Dedifferentiated amniotic fluid mesenchymal stem cell (primary cell): ENCODE measurements at regions not wholly inside any gene's neighbourhood (a gene's known extent, or its start where the extent isn't known, plus 50 kb on each side); places are given as distances from the start of the nearest gene placed in this dataset.
"Not testable (repeated sequence)": the region's sequence is repeated elsewhere in the genome, so short reads cannot be mapped to it uniquely, and the experiment has no call there.

Experiments used
- DNase-seq: peaks from one replicate; pipeline ENCODE4 v3.0.0-alpha.2; 2016; ENCODE audit errors: extremely low spot score

DNA sequence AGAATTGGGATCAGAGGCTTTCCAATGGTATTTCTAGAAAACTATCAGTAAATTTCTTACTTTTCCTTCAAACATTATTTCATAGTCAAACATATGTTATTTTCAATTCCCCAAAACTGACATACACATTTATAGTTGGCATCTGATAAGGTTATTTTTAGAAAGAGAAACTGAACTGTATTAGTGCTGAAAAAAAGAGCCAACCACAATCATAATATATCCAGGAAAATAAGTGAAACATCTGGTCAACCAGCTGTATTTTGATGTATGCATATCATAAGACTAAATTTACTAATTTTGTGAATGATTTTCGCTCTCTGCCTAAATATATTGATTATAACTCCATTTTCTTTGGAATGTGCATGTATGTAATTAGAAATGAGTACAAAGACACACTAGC lies 554.2 kb downstream of the FLRT2 start:
- no peak for DNase-seq

DNA sequence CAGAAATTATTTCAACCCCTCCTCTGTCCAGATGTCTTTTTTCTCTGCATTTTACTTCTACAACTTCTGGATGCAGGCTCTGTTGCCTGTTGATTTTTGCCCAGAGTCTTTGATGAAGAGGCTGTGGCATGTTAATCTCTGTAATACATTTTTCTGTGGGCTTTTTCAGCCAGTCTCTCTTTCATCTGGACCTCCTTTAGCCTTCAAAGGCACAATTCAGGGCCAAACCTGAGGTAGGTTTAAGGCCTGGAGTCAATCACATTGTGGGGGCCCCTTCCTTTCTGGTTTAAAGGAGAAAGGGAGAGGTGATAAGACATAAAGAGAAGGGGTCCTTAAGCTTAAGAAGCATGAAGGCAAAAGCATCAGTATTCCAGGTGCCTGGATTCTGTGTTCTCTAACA lies 553.7 kb downstream of the FLRT2 start:
- DNase-seq: no peak

DNA sequence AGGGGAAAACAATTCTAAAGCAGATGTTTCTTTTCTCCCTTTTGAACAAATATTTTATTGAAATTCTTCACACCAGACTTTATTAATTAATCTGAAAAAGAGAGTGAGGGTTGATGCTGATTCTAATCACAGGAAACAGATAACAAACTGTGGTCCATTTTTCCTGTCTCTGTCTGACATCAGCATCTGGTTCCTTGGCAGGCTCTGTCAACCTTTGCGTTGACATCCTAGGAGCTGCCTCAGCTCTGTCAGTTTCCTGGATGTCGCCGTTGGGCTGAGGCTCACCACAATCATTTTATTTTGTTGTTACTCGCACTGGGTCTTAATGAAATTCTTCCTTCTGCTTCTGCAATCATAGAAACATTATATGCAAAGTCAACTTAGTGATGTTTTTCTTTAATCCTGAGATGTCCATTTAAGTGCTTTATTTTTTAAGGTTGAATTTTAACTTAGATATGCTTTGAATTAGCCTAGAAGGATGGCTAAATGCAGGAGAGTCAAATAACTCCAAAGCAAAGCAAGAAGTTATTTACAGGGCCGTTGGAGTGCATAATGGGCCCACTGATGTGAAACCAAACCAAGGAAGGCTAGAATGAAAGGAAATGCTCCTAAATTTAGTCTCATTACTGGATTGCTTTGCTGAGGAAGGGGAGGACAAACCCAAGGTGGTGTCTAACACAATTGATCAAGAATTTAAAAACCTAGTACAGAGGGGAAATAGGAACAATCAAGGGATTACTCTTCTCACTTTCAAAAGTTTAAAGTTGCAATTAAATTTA lies 542.4 kb downstream of the FLRT2 start:
- no peak for DNase-seq

DNA sequence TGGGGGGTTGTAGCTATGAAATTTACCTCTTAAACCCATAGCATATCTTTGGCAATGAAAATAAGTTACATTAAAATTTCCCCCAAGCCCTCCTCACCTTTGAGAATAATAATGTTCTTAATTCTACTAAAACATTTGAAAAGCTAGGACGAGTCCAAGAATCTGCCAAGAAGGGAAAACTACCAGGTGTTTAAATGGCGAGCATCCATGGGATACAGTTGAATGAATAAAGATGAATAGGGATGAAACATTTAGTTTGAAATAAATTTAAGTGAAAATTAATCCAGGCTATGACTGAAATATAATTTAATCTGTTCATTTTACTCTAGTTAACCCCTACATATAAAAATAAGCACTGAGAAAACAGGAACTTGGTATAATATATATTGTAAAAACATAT lies 536.7 kb downstream of the FLRT2 start:
- no peak for DNase-seq

DNA sequence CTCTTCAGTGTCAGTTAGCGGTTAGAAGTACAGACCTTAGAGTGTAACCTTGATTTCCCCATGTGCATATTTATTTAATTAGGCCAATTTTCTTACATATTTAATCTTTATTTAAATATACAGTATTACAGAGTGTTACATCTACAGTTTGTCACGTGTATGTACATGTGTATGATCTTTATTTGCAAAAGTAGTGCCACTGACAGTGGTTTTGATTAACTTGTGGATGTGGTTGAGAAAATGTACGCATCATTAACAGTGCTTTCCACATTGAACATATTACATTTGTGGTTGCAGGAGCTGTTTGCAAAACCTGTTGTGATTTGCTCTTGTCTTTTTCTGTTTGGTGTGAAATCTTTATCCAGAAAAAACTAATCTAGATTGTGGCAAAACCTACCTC lies 535.5 kb downstream of the FLRT2 start:
- DNase-seq: no peak

DNA sequence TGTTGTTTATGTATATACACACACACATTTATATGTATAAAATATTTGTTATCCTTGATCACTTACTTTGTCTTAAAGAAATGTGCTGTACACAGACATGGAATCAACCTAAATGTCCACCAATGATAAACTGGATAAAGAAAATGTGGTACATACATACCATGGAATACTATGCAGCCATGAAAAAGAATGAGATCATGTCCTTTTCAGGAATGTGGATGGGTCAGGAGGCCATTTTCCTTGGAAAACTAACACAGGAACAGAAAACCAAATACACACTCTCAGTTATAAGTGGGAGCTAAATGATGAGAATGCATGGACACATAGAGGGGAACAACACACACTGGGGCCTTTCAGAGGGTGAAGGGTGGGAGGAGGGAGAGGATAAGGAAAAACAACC lies 534.7 kb downstream of the FLRT2 start:
- not testable (repeated sequence) for DNase-seq

DNA sequence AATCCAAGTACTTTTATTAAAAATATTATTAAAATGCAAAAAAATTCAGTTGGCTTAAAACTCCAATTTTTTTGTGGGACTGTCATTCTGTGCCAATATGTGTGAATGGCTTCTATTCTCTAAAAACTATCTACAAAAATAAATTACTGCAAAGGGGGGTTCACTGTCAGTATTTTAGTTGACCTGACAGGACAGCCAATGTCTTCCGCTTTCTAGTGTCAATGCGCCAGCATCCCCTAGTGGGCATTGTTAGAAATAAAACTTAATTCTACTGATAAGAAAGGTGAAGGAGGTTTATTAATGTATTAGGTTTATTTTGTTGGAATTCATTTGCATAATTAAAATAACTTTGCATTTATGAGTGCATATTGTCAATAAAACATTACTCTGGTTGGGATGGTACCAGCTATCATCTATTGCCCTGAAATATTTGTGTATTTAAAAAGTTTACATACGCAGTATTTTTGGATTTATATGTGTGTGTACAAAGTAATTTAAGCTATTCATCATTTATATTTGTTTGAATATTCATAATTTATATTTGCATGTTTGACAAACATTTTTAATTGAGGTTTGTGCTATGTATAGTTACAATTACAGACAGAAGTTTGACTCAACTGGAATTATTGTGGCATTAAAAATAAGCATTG lies 527.2 kb downstream of the FLRT2 start:
- DNase-seq: no peak

DNA sequence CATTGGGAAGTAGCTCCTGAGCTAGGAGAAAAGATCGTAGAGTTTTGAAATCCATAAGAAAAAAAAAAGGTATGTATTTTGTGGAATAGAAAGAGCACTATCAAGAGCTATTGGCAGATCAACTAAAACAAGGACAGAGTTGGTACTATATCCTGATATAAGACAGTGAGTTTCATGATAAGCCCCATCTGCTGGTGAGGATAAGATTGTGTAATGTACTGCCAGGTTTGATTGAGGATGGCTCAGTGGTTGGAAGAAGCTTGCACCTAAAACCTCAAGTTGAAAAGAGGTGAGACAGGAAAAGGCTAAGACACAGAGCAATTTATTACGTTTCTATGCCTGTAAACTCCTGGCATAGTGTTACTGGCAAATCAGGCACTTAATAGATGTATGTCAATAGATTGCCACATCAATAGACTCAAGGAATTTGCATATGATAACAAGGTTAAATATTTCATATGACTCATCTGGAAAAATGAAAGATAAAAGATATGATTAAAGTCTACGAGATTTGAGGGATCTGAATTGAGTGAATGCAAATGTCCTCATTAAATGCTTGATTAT lies 525.6 kb downstream of the FLRT2 start:
- no peak for DNase-seq

DNA sequence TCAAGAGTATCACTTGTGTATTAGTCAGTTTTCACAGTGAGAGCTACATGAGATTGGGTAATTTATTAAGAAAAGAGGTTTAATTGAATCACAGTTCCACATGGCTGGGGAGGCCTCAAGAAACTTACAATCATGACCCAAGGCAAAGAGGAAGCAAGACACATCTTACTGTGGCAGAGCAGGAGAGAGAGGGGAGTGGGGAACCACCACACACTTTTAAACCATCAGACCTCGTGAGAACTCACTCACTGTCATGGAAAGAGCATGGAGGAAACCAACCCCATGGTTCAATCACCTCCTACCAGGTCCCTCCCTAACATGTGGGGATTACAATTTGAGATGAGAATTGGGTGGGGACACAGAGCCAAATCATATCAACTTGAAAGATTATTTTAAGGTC lies 522.9 kb downstream of the FLRT2 start:
- no peak for DNase-seq

DNA sequence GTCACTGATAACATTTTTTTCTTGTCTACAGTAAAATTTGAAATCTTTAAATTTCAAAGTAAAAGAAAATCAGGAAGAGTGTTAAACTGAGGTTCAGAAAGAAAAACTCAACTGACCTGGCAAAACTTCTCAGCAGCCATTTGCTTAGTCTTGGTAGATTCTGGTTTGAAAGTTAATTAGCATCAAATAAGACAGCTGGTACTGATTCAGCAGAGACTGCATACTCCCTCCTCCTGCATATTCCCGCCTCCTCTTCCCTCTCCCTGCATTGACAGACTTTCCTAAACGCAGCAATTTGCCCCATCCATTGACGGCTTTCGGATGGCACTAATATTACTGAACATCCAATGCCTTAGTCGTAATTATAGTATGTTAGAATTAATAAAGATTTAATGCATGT lies 520.8 kb downstream of the FLRT2 start:
- no peak for DNase-seq

DNA sequence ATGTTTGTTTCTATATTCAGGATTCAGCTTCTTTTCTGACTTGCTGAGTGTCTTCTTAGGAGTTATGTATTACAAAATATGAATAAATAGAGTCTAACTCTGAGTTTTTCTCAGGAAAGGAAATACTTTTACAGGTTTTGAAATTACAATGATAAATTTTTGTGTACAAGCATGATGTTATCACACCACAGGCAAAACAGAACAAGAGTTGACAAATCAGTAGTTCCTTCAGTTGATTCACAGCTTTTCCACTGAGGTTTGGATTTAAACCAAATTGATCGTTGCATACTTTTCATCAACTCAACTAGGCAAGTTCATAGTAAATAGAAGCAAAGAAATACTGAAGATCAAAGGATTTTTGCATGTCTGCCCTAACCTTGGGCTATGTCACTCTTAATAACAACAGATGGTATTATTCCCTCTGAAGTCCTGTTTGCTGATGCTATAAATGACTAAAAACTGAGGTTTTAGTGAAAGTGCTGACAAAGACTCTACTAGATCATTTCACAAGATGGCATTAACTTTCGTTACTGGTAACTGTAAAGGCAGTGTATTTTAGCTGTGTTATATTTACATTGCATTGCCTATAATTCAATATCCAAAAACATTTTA lies 520.2 kb downstream of the FLRT2 start:
- DNase-seq: no peak

DNA sequence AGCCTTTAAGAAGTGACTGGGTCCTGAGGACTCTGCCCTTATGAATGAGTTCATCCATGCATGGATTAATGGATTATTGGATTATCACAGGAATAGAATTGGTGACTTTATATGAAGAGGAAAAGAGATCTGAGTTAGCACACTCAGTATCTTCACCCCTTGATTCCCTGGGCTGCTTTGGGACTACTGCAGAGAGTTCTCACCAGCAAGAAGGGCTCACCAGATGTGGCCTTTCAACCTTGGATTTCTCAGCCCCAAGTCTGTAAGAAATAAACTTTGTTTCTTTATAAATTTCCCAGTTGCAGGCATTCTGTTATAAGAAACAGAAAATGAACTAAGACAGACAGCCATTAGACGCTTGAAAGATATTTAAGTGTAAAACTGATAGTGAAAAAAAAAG lies 509.2 kb downstream of the FLRT2 start:
- no peak for DNase-seq

DNA sequence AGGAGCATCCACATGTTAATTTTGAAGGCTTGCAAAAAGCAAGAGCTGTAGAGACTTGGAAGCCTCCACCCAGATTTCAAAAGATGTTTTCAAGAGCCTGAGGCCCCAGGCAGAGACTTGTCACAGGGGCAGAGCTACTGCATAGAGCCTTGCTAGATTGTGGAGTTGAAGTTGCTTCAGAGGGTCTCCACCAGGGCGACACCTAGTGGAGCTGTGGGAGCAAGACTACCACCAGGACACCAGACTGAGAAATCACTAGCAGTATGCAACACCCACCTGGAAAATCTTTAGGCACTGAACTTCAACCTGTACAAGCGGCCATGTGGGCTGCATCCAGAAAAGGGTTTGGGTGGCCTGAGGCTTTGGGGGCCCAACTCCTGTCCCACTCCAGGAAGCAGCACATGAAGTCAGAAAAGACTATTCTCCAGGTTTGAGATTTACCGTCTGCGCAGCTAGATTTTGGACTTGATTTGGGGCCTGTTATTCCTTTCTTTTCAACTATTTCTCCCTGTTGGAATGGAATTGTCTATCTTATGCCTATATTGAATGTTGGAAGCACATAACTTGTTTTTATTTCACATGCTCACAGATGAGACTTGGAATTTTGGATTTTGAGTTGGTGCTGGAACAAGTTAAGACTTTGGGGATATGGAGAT lies 508.6 kb downstream of the FLRT2 start:
- DNase-seq: no peak

DNA sequence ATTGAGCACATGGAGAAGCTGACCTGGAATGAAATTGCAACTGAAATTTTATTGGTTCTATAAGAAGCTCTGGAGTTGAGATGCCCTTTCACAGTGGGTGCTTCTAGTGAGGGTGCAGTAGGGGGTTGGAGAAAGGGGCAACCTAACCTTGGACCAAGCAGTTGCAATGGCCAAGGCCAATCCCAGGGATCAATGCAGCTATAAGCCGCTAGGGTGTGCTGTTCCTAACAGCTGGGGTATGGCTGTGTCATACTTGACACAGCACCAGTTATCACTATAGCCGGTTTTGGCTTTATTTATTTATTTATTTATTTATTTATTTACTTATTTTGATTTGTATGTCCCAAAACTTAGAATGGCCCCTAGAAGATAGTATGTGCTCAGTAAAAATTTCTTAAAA lies 505.9 kb downstream of the FLRT2 start:
- DNase-seq: no peak

DNA sequence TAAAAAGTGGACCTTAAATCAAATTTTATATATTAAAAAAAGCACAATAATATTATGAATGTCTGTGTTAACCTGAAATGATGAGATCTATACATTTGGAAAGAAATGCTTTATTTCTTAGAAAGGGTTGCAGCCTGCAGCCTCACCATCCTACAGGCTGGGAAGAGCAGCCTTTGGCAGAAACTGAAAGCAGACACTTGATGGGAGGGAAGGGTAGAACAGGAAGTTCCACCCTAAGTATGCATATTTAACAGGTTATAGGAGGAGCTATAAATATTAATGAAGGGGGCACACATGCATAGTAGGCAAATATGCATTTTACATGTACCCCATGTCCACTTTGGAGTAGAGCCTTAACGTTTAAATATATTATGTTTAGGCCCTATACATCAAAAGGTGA lies 498.0 kb downstream of the FLRT2 start:
- no peak for DNase-seq

DNA sequence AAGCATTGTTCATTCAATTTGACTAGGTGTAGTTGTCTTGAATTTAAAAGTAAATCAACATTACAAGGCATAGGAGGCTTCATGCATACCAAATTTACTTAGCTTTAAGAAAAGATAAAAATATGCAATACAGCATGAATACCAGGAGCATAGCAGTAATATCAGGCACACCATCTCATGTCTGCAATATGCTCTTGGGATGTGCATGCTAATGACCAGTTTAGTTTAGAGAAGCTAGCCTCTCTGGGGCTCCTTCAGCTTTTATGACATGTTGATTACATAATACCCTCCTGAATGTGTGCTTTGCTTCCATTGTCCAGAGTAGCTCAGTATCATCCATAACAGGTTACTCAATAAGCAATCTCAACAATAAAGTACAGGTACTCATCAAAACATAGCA lies 497.2 kb downstream of the FLRT2 start:
- DNase-seq: no peak

DNA sequence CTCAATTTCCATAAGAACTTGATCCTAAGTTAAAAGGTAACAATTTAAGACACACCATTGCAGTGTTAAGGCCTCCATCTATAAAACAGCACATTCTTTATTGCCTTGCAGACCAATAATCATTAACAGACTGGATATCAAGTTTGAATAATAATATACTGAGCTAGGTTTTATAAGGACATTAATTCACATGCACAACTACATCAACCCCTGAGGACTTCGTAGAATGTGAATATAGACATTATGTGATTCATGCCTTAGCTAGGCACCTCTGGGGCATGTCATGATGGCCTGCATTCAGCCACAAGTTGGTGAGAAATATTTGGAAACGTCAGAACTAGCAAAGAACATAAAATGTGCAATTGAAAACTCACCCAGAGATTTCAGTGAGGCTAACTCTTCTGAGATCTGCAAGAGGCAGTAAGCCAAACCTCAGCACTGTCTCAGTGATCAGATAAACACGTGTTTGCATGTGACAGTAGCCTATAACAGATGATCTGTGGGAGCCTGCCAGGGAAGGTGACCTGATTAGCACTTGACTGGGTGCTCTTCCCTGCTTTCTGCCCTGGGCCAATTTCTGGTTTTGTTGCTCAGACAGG lies 492.2 kb downstream of the FLRT2 start:
- DNase-seq: no peak

DNA sequence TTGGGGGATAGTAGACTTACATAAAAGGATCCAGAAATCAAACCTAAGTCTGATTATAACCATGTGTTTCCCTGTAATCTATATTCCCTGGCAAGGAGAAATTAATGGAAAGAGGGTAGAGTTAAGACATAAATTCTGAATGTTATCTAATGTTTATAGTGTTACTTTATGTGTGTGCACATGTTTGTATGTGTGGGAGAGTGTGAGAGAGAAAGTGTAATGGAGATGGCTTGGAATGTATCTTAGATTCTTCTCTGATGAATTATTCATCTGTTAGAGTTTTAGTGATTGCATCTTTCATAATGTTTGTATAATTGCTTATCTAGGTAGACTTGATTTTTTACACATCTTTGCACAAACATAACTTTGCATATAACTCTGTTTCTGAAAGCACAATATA lies 490.9 kb downstream of the FLRT2 start:
- no peak for DNase-seq

DNA sequence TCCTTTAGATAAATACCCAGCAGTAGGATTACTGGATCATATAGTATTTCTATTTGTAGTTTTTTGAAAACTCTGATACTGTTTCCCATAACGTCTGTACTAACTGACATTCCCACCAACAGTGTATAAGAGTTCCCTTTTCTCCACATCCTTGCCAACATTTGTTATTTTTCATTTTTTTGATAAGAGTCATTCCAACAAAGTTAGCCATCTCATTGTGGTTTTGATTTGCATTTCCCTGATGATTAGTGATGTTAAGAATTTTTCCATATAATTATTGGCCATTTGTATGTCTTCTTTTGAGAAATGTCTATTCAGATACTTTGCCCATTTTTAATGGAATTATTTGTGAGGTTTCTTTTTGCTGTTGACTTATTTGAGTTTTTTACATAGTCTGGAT lies 486.0 kb downstream of the FLRT2 start:
- DNase-seq: peak; percentile 22

DNA sequence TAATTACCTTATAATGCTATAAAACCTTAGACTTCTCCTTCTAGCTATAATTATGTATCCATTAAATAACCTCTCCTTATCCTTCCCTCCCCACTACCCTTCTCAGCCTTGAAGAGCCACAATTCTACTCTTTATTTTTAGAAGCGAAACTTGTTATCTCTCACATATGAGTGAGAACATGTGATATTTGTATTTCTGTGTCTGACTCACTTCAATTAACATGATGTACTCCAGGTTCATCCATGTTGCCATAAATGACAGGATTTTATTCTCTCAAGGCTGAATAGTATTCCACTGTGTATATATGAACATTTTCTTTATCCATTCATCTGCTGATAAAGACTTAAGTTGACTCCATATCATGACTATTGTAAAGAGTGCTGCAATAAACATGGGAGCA lies 485.6 kb downstream of the FLRT2 start:
- DNase-seq: no peak

DNA sequence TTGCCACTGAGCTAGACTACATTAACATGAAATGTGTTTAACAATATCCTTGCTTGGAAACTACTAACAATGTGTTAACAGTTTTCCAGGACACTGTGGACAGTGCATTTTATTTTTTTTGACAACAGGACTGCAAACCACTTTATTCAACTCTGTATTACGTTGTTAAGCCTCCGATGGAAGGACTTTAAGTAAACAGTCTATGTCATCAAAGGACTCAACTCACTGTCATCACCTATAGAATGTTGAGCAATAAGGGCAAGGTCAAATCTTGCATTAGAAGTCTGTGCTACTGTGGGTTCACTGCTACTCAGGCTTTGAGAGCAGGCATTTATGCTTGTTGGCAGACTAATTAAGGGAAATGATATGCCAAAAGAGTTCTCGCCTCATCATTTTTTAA lies 483.7 kb downstream of the FLRT2 start:
- no peak for DNase-seq

DNA sequence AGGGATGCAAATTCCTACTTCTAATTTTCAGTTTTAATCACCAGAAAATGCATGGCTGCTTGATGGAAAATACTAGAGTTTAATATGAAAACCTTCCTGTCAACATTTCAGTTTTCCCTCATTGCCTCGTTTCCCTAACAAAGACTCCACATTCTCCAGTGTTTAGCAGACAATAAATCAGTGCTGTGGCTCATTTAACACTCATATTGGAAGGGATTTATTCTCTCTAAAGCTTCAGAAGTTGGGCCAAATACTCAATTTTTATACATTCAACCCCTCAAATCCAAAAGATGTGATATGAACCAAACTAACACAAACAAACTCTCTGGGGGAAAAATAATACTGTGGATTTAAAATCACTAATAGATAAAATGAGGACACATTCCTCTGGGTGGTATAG lies 482.5 kb downstream of the FLRT2 start:
- no peak for DNase-seq
